ENCODE measurements at regions not wholly inside any gene's neighbourhood (a gene's known extent, or its start where the extent isn't known, plus 50 kb on each side); places are given as distances from the start of the nearest gene placed in this dataset.

- Histone ChIP-seq H3K27ac (ENCODE audit: low read depth in 1 of 3, low read length in 2 of 3) (no peak overlapping the region), H3K9me3 (ENCODE audit: control insufficient read depth in 2 of 2, insufficient read depth in 1 of 2, low read depth in 1 of 2, low read length in 1 of 2) (no peaks in the 10 kb centered on the region), H3K4me1 (ENCODE audit: control insufficient read depth in 3 of 3, insufficient read depth in 2 of 3, low read depth in 1 of 3, low read length in 2 of 3) (peaks cover 0 to 5% (median 0%) of the 10 kb centered on the region in 3 donors), H3K27me3 (ENCODE audit: control insufficient read depth in 3 of 3, insufficient read depth in 3 of 3, low read length in 3 of 3) (no peaks in the 10 kb centered on the region), H3K4me3 (ENCODE audit: low read depth in 1 of 3, low read length in 3 of 3) (no peak overlapping the region), H3K36me3 (ENCODE audit: control insufficient read depth in 3 of 3, insufficient read depth in 2 of 3, low read depth in 1 of 3, low read length in 3 of 3) (no peaks in the 10 kb centered on the region)
- peak in 1 of 2 donors; percentile 70 for DNase-seq
- no peak for FAIRE-seq
- WGBS, 3 donors: 65 to 74% (median 73%) methylated on average over 4 of the region's 4 CpGs
These were observed 112.9 kb downstream of the LMO3 start for GRCh38 chr12:16492820-16493797.

GRCh38 chr12:16495196-16495595 is 110.8 kb downstream of the LMO3 start:
- H3K9me3 ChIP-seq (ENCODE audit: control insufficient read depth in 2 of 2, insufficient read depth in 1 of 2, low read depth in 1 of 2, low read length in 1 of 2): no peaks in the 10 kb centered on the region
- no peak for FAIRE-seq
- 72 to 79% (median 79%) methylated on average over 1 of the region's 1 CpG for WGBS, 3 donors

More at GRCh38 chr12:16495196-16495595, 110.8 kb downstream of the LMO3 start:
- Histone ChIP-seq H3K4me1 (ENCODE audit: control insufficient read depth in 3 of 3, insufficient read depth in 2 of 3, low read depth in 1 of 3, low read length in 2 of 3) (peaks cover 0 to 5% (median 0%) of the 10 kb centered on the region in 3 donors), H3K27me3 (ENCODE audit: control insufficient read depth in 3 of 3, insufficient read depth in 3 of 3, low read length in 3 of 3) (no peaks in the 10 kb centered on the region), H3K27ac (ENCODE audit: low read depth in 1 of 3, low read length in 2 of 3) (no peak overlapping the region), H3K4me3 (ENCODE audit: low read depth in 1 of 3, low read length in 3 of 3) (no peak overlapping the region), H3K36me3 (ENCODE audit: control insufficient read depth in 3 of 3, insufficient read depth in 2 of 3, low read depth in 1 of 3, low read length in 3 of 3) (no peaks in the 10 kb centered on the region)
- DNase-seq: no peak

All from small intestine (tissue), 7 donors.